GM10266 (cell line): ENCODE measurements at regions not wholly inside any gene's neighbourhood (a gene's known extent, or its start where the extent isn't known, plus 50 kb on each side); places are given as distances from the start of the nearest gene placed in this dataset.

ENCODE experiments used
- DNase-seq: peaks from one replicate; pipeline ENCODE4 v3.0.0; 2012; ENCODE audit errors: extremely low spot score
- TF ChIP-seq, protein P1 (sequence below): IDR thresholded peaks from 2 replicates; pipeline ENCODE4 v1.5.1; 2012; ENCODE audit warnings: mild to moderate bottlenecking, low read depth; ENCODE audit not compliant: control insufficient read depth, insufficient read depth; ENCODE audit errors: missing control alignments

DNA sequence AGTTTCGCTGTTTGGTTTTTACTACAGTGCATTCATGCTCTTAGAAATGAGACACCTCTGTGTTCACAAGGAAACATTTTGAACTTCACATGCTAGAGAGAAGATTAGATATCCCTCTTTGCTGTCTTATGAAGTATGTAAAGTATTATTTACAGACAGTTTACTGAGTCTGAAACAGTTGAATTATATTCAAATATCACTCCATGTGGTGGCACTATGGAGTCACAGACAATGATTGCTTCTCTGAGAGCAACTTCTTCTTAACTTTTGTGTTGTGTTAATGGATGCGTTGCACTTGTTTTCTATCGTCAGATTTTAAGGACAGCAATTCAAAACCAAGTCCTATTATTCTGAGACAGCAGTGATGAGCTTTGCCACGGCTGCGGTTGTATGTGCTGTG, 823.6 kb downstream of the GALR1 start:
- TF ChIP-seq, protein P1, sequence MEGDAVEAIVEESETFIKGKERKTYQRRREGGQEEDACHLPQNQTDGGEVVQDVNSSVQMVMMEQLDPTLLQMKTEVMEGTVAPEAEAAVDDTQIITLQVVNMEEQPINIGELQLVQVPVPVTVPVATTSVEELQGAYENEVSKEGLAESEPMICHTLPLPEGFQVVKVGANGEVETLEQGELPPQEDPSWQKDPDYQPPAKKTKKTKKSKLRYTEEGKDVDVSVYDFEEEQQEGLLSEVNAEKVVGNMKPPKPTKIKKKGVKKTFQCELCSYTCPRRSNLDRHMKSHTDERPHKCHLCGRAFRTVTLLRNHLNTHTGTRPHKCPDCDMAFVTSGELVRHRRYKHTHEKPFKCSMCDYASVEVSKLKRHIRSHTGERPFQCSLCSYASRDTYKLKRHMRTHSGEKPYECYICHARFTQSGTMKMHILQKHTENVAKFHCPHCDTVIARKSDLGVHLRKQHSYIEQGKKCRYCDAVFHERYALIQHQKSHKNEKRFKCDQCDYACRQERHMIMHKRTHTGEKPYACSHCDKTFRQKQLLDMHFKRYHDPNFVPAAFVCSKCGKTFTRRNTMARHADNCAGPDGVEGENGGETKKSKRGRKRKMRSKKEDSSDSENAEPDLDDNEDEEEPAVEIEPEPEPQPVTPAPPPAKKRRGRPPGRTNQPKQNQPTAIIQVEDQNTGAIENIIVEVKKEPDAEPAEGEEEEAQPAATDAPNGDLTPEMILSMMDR: no peak
- DNase-seq: no peak

GRCh38 chr18:78074400-78075020, 824.9 kb downstream of the GALR1 start:
- TF ChIP-seq, protein P1: no peak
- no peak for DNase-seq

DNA sequence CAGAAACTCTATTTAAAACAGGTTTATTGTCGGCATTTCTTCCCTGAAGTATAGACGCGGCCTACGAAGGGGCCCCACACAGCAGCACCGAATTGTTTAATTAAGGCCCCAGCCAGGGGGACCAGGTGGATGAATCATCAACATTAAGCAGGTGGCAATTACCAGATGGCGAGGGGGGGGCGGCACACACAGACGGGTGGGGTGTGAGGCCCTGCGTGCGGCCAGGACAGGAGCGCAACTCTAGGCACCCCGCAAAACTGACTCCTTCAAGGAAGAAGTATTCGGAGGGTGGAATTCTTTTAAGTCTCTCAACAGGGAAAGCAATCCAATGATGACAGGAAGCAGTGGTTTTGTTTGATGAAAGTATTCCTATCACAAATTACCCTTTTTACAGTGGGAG, 830.4 kb downstream of the GALR1 start:
- TF ChIP-seq, protein P1: no peak
- no peak for DNase-seq

DNA sequence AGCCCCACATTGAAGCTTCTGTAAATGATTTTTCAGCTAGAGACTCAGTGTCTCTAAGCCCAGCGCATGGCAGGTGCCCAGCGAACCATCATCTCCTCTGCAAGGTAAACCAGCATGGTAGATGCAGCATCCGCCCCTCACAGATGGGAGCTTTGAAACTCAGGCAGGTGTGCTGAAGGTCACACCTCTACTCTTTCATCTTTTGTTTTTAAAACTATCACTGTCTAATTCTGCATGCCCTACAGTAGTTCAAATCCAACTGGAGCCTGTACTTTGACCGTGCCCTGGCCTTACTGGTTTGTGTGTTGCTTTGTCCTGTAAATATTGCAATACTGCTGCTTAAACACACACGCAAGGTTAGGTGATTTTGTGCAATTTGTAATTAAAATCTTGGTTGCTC, 831.1 kb downstream of the GALR1 start:
- DNase-seq: no peak

DNA sequence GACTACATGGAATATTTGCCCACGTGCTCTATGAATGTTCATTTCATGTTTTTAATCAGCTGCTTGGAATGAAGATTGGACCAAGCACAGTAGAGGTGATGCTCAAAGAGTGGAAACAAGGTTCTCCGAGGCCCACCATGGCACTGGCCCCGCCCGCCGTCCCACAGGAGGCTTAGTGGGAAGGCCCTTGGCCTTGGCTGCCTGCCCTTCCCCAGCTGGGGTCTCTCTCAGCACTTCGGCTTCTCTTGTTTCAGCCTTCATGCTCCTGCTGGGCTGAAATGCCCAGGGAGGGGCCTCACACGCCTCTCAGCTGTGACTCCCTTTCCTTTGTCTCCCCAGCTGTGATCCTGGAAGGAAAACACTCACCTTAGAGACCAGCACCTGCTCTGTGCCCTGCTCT, 833.2 kb downstream of the GALR1 start:
- TF ChIP-seq, protein P1: no peak
- no peak for DNase-seq

More for the DNA sequence above, 831.1 kb downstream of the GALR1 start:
- TF ChIP-seq, protein P1: no peak

- TF ChIP-seq, protein P1: no peak
- DNase-seq: no peak
Observed at GRCh38 chr18:78085241-78086185, 835.9 kb downstream of the GALR1 start.

GRCh38 chr18:78086931-78087330, 837.3 kb downstream of the GALR1 start:
- TF ChIP-seq, protein P1: no peak
- DNase-seq: no peak
